ENCODE measurements at regions not wholly inside any gene's neighbourhood (a gene's known extent, or its start where the extent isn't known, plus 50 kb on each side); places are given as distances from the start of the nearest gene placed in this dataset.

- Histone ChIP-seq H3K4me2 (ENCODE audit: low read depth, low read length) (no peak overlapping the region), H3K27ac (ENCODE audit: insufficient read depth, low read length) (no peak overlapping the region), H3K36me3 (ENCODE audit: control insufficient read depth, insufficient read depth, low read length) (no peaks in the 10 kb centered on the region), H2AK9ac (replicated peaks; ENCODE audit: low read depth, low read length, poor library complexity) (no peak overlapping the region), H3K4ac (ENCODE audit: low read depth, low read length) (no peak overlapping the region), H3K14ac (replicated peaks; ENCODE audit: low read depth, low read length) (no peak overlapping the region), H4K91ac (ENCODE audit: insufficient read depth, low read depth, low read length) (no peak overlapping the region), H3K4me1 (ENCODE audit: control insufficient read depth, insufficient read depth, low read length) (no peaks in the 10 kb centered on the region), H3K18ac (ENCODE audit: low read depth, low read length) (no peak overlapping the region), H3K56ac (ENCODE audit: extremely low read depth, insufficient read depth, low read length) (no peak overlapping the region), H3K23ac (ENCODE audit: low read depth, low read length) (no peak overlapping the region), H3K9me1 (ENCODE audit: insufficient read depth, low read length) (no peaks in the 10 kb centered on the region), H3K9me3 (ENCODE audit: control insufficient read depth, insufficient read depth, low read length) (peaks cover 3% of the 10 kb centered on the region; the same call in 1 of the 2 replicates), H3K79me1 (ENCODE audit: low read depth in 1 of 2, low read length in 2 of 2) (no peaks in the 10 kb centered on the region), H2BK5ac (ENCODE audit: low read depth, low read length, poor library complexity, severe bottlenecking) (no peak overlapping the region), H4K5ac (ENCODE audit: low read depth, low read length) (no peak overlapping the region), H3K27me3 (ENCODE audit: control insufficient read depth, insufficient read depth, low read length) (no peaks in the 10 kb centered on the region), H3K4me3 (ENCODE audit: insufficient read depth, low read depth, low read length) (no peak overlapping the region), H4K8ac (ENCODE audit: low read depth in 2 of 2, low read length in 2 of 2) (no peak overlapping the region), H2BK15ac (ENCODE audit: low read depth, low read length) (no peak overlapping the region), H4K20me1 (ENCODE audit: insufficient read depth, low read length) (no peaks in the 10 kb centered on the region), H2BK120ac (ENCODE audit: low read depth, low read length) (no peak overlapping the region), H2BK20ac (ENCODE audit: low read depth, low read length) (no peak overlapping the region), H3K9ac (ENCODE audit: low read depth, low read length) (no peak overlapping the region), H2AFZ (replicated peaks; ENCODE audit: low read length, poor library complexity) (no peak overlapping the region), H2AK5ac (ENCODE audit: low read depth, low read length) (no peak overlapping the region)
- no TSS peak for BruUV-seq (replicated peaks)
- CTCF ChIA-PET, result no interaction called here
- TF ChIP-seq RAD21 (IDR thresholded peaks at IDR 0.05; ENCODE audit: low read length), result no peak
- no peak for TF ChIP-seq CEBPB (IDR thresholded peaks at IDR 0.05; ENCODE audit: low read depth, low read length)
- no peak for TF ChIP-seq CTCF (conservative IDR thresholded peaks at IDR 0.05; ENCODE audit: low read depth, low read length)
- TF ChIP-seq SMC3 (IDR thresholded peaks at IDR 0.05; ENCODE audit: low read depth, low read length), result no peak
- no peak for TF ChIP-seq BHLHE40 (IDR thresholded peaks at IDR 0.05; ENCODE audit: low read depth, low read length)
- TF ChIP-seq RCOR1 (IDR thresholded peaks at IDR 0.05; ENCODE audit: insufficient replicate concordance, low read length), result no peak
- no peak for TF ChIP-seq MXI1 (IDR thresholded peaks at IDR 0.05; ENCODE audit: borderline replicate concordance, low read depth, low read length)
- no peak for TF ChIP-seq MAFK (IDR thresholded peaks at IDR 0.05; ENCODE audit: low read depth, low read length)
- TF ChIP-seq ELK1 (IDR thresholded peaks at IDR 0.05; ENCODE audit: borderline replicate concordance, low read depth, low read length), result no peak
- no peak for TF ChIP-seq FOS (IDR thresholded peaks at IDR 0.05; ENCODE audit: low read depth, low read length)
- TF ChIP-seq CHD1 (IDR thresholded peaks at IDR 0.05; ENCODE audit: low read depth, low read length), result no peak
- dilution Hi-C loops (cut with HindIII; ENCODE audit: low sequenced_read_pairs, unreplicated experiment), result no loop called here
- DNase-seq (no peak), ATAC-seq (ENCODE audit: low read depth) (no peak)
- intact Hi-C loops (cut with micrococcal nuclease), result no loop called here
- 56% methylated on average over 2 of the region's 7 CpGs; no CpG with 5 or more reads in 1 of the 2 experiments for WGBS, 2 experiments (ENCODE audit: extremely low coverage in 2 of 2, insufficient read length in 1 of 2)
- POLR2A ChIA-PET (ENCODE audit: unreplicated experiment), result no interaction called here
- in situ Hi-C loops (cut with MboI; ENCODE audit: low sequenced_read_pairs), result no loop called here
Observed at GRCh38 chr9:27784847-27785713, 211.8 kb upstream of the C9orf72 start.
